Right hindlimb (tissue), 1 donor: ENCODE measurements at regions not wholly inside any gene's neighbourhood (a gene's known extent, or its start where the extent isn't known, plus 50 kb on each side); places are given as distances from the start of the nearest gene placed in this dataset.
"Not testable (repeated sequence)": the region's sequence is repeated elsewhere in the genome, so short reads cannot be mapped to it uniquely, and the experiment has no call there.

Experiments
- DNase-seq: peaks from one replicate; pipeline ENCODE4 v3.0.0-alpha.2; 2018

DNA sequence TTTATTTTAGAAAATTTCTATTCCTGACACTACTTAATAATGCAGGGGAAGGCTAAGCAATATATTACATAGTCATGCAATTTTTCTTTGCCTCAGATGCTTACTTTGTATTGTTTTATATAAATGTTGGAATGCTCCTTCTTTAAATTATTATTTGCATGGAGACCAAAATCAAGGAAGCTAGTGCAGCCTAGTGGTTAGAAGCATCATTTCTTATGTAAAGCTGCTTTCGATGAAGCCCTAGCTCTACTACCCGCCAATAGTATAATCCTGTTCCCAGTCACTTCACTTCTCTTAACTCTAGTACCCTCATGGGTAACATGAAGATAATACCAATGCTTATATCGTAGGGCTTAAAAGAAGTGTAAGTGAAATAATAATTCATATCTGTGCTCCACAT lies 198.9 kb downstream of the LRATD1 start:
- DNase-seq = no peak

DNA sequence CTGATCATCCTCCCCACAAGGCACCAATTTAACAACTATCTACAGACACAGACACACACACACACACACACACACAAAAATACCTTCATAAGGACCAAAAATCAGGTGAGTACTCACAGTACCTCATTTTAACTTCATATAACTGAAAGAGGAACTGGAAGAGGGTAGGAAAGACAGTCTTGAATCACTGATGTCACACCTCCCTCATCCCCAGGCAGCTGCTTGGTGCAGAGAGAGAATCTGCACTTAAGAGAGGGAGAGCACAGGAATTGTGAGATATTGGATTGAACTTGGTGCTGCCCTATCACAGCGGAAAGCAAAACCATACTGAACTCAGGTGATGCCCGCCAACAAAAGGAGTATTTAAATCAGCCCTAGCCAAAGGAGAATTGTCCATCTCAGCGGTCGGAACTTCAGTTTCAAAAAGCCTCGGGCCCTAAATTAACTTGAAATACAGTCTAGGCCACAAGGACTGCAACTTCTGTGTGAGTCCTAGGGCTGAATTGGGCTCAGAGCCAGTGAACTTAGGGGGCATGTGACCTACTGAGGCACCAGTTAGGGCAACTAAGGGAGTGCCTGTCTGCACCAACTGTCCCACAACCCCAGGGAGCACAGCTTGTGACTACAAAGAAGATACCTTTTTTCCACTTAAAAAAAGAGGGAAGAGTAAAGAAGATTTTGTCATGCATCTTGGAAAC lies 211.1 kb downstream of the LRATD1 start:
- no peak for DNase-seq

DNA sequence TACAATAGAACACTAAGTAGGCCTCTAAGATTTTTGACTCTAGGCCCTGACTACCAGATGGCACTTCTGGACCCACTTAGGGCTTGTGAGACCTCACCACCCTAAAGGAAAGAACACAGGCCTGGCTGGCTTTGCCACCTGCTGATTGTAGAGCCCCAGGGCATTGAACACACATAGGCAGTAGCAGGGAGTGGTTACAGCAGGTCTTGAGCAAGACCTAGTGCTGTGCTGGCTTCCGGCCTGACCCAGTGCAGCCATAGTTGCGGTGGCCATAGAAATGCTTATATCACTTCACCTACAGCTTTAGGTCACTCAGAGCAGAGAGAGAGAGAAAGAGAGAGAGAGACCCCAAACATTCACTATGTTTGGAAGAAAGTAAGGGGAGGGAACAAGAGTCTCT lies 223.2 kb downstream of the LRATD1 start:
- DNase-seq = no peak

DNA sequence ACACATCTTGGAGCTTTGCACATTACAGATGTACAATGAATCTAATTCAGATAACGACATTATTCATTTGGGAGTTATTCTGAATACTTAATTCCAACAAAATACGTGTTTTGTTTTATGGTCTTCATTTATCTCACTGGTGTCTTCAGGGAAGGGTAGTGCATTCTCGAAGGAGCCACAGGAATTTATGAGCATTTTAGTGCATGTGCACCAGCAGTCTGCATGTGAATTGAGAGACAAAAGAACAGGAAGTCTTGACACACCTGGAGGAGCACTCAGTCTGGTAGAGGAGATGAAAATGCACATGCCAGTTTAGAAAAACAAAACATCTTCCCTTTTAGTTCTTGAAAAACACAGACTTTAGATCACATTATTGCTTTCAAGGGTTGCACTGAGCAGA lies 228.7 kb downstream of the LRATD1 start:
- DNase-seq = no peak

DNA sequence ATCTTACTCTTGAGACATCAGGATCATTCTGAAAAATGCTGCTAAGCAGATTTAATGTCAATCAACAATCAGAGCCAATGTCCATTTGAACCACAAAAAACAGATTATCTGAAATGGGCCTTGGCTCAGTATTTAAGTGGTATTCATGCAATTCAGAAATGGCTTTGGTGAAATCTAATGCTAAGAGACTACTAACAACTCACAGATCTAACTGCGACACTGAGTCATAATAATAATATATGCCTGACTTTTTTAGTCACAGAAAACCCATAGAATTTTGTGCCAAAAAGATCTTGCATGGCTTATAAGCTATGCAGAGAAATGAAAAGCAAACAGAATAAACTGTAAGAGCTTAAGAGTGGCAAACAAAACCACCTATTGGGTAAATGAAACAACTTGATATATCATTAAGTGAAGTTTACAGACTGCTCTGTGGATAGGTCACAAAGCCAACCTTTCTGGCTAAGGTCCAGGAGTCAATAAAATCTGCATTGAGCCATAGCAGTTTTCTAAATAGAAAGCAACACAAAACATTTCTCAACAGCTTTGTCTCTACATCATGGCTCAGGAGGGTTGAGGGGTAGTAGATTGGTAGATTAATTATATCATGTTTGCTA lies 234.3 kb downstream of the LRATD1 start:
- DNase-seq = no peak

DNA sequence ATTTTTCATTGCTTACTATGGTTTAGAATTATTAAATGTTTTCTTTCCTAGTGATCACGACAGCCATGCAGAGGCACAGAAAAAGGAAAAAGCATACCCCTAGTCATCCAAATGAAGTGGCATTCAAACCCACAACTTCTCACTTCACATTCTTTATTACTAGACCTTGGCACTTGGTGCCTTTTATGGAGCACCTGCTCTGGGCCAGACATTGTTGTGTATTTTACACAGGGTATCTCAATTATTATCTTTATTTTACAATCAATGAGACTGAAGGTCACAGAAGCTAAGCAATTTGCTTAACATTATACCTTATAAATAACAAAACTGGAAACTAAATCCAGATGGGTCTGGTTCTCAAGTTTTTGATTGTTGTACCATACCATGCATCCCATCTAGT lies 235.3 kb downstream of the LRATD1 start:
- no peak for DNase-seq

DNA sequence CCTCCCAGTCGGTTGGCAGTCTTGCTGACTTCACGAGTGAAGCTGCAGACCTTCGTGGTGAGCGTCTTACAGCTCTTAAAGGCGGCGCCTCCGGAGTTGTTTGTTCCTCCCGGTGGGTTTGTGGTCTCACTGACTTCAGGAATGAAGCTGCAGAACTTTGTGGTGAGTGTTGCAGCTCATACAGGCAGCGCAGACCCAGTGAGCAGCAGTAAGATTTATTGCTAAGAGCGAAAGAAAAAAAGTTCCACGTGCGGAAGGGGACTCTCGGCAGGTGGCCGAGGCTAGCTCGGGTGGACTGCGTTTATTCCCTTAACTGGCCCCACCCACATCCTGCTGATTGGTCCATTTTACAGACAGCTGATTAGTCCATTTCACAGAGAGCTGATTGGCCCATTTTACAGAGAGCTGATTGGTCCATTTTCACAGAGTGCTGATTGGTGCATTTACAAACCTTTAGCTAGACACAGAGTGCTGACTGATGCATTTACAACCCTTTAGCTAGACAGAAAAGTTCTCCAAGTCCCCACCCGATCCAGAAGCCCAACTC lies 240.3 kb downstream of the LRATD1 start:
- DNase-seq = no peak

DNA sequence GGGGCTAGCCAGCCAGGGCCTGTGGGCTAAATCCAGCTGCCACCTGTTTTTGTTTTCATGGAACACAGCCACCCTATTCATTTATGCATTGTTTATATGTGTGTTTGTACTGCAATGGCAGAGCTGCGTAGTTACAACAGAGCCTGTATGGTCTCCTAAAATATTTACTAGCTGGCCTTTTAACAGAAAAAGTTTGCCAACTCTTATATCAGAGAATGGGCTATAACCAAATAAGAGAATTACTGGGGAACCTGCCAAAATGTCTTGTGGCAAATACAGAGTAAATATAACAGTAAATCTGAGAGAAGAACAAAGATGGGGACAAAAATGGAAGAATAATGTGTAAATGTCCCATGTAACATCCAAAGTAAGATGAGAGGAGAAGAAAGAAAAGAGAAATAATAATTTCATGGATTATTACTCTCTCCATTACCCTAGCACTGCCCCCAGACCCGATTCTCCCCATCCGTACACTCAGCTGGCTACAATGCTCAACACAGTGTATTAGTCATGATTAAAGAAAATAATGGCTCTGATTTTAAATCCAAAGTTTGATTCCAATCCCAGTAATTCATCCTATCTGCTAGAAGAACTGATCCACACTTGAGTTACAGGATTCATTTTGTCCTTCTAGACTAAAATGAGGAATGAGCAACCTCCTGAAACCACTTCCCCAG lies 249.3 kb downstream of the LRATD1 start:
- no peak for DNase-seq

DNA sequence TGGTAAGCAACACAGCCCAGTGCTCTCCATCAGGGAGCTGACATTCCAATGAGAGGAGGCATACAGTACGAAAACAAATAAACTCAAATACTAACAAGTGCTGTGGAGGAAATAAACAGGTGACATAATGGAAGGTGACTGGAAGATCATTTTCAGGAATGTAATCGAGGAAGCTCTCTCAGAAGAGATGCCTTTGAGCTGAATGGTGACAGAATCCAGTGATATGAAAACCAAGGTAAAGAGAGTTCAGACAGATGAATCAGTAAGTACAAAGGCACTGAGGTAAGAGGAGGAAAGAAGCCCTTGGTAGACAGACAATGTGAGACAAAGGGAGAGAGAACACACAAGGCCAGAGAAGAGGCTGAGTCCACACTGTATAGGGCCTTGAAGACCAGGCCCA lies 252.1 kb downstream of the LRATD1 start:
- no peak for DNase-seq

DNA sequence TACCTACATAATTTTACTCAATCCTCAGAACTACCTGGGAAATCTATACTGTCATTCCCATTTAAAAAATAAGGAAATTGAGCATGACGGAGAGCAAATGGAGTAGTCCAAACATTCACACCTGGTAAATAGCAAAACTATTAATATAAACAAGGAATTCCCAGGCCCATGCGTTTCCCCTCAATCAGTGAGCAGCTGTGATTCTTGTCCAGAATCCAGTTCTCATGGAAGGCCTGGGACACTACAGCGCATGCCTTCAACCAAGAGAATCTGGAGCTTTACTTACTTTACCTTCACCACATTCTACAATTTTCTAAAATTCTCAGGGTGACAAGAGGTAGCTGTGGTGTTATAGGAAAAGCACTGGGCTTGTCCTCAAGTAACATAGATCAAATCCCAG lies 259.0 kb downstream of the LRATD1 start:
- peak; percentile 33 for DNase-seq

DNA sequence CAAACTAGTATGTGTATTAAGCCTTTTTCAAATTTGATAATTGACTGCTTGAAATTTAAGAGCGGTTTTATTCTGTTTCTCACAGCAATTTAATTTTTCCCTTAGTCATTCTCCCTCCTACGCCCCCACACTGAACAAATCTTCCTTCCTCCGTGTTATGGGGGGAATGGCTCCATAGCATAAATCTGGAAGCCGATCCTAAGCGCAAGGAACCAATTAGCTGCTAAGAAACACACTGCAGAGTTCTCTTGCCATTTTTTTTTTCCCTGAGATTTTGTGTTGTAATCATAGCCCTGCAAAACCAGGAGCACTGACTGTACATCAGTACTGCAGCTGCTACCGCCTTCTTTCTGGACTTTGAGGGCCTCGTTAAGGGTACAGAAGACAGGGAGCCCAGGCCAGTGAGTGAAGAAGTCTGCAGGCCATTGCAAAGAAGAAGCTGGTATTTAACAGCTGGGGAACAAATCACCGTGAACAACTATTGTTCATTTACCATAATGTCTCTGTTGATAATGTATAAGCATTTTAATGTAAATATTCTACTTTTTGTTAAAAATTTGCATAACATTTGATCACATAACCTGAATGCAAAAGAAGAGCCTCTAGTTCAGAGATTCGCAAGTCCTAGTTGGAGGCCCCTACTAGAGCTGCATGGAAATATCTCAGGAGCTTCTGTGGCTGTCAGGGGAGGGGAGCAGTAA lies 264.0 kb downstream of the LRATD1 start:
- no peak for DNase-seq

DNA sequence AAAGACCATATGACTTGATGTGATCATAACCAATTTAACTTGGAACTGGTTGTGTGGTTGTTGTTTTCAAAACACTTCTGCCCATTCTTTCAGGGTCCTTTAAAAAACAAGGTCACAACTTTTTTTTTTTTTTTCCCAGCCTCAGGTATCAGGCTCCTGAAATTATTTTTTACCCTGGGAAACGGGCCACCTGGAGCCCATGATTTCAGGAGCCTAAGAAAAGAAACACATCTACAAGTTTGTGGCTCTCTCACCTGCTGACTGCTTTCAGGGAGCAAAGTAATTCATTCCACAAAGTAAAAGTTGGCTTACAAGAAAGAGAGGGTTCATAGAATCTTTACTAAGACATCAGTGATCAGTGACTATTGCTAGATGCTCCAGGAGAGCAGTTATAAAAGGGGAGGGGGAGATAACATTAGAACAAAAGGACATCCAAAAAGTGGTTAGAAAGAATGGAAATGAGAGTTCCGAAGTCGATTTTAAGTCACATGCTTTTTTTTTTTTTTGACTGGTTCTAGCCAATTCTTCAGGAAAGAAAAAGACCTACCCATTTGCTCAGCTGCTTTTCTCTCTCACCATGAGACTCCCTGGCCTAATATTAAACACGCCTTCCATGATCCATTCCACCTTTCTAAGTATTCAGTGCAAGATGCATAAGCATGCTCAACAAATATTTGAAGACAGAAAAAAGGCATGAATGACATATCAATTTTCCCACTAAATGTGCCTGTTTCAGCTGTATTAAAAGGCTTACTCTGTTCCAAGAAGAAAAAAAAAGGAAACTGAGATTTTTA lies 267.3 kb downstream of the LRATD1 start:
- no peak for DNase-seq

DNA sequence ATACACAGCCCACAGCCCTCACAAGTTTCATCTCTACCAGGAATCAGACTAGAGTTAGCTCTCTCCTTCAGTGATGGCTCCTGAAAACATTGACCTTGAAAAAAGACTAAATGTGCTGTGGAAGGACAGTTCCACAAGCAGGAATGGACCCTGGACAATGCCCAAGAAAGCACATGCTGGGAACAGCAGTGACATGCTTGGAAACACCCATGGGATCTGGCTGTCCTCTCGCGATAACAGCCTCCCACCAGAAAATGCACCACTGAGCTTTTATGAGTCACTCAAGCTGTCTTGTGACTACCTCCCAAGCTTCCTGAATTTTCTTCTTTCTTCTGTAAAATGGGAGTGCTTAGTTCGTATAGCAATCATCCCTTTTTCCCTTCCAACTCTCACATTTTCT lies 269.2 kb downstream of the LRATD1 start:
- DNase-seq = no peak

DNA sequence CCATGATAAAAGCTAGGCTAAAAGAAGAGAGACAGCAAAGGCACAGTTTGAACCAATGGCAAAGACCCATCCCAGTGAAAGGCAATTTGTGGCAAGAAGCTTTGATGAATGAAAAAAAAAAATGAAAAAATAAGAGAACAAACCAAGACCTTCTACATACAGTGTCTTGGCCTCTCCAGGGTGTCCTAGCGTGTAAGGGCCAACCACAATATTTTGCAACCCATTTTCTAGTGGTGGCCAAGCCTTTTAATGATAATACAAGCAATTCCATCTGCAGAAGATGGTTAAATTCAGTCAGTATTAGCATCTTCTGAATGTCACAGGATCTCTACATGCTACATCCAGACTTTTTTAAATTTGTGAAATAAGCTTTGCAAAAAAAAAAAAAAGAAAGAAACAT lies 270.4 kb downstream of the LRATD1 start:
- no peak for DNase-seq

DNA sequence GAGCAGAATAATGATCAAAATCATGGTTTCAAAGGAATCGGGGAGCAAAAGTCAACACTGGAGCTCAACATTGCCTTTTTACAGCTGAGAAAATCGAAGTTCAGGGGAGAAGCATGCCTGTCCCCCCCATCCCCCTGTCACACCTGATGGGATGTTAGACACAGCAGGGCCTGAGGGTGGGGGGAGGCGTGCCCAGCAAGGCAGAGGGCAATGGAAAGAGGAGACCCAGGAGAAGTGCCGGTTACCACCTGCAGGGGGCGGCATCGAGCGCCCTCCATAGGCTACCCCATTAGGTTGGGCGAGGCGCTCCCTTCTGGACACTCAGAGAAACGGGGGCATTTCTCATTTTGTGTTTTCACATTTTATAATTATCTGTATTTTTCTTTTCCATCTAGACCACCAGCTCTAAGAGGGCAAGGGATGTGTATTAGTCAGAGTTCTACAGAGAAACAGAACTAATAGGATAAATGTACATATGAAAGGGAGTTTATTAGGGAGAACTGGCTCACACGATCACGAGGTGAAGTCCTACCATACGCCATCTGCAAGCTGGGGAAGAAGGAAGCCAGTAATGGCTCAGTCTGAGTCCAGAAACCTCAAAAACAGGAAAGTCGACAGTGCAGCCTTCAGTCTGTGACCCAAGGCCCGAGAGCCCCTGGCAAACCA lies 271.3 kb downstream of the LRATD1 start:
- DNase-seq = no peak

DNA sequence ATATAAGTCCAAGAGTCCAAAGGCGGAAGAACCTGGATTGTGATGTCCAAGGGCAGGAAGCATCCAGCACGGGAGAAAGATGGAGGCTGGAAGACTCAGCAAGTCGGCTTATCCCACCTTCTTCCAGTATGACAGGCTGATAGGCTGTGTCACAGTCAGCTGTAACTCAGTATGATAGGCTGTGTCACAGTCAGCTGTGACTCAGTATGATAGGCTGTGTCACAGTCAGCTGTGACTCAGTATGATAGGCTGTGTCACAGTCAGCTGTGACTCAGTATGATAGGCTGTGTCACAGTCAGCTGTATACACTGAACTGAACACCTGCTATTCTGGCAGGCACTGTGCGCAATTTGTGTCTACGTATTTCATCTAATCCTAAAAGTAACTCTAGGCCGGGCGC lies 271.9 kb downstream of the LRATD1 start:
- not testable (repeated sequence) for DNase-seq

DNA sequence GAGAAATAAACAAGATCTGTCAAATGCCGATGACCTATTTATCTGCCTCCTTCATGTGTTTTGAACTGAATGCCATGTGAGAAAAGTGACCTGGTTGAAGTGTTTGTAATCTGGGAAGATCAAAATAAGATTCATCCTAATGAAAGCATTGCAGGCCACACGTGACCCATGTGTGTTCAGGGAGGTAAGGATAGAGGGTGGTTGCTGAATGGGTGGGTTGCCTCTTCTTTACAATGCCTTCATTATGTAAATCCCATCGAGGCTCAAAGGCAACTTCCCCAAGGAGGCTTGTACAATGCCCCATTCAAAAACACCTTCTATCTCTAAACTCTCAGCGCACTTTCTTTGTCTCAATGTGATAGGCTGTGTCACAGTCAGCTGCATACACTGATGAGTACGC lies 273.1 kb downstream of the LRATD1 start:
- DNase-seq = no peak

DNA sequence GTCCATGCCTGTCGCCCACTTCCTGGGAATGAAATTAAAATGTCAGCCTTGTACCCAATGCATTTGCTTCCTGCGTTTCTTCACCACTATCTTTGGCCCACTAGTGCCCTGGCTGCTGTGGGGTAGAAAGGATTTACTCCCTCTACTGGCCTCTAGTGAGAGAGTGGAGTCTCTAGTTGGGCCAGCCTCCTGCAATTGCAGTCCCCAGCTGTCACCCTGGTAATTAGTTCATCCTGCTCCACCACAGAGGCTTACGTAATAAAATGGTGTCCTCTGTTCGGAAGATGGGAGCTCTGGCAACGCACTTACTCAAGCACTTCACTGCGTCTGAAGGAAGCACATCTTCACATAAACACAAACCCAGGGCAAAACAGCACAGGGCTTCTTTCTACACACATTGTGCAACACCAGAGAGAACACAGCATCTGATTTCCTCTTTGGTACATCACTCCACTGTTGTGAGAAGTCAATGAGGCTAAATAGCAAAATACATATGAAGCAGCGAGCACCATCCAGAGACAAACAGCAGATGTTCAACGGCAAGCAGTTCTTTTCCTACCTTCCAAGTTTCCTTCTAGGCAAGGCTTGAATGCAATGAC lies 274.6 kb downstream of the LRATD1 start:
- DNase-seq = no peak

DNA sequence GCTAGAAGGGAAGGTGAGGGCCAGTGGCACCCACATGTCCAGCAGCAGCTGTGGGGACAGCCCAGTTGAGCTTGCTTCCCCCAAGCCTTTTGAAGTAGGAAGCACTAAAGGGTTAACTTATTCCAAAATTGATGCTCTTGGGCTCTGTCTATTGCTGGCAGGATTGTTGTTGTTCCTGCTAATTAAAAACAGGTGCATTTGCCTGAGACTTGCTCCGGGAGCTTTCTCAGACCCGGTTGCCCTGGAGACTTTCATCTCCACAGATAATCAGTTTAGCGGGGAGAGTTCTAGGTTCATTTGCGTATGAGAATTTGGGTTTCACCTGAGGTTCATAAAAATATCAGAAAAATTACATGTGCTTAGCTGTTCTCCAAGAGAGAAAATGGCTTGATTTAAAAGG lies 277.3 kb downstream of the LRATD1 start:
- no peak for DNase-seq

DNA sequence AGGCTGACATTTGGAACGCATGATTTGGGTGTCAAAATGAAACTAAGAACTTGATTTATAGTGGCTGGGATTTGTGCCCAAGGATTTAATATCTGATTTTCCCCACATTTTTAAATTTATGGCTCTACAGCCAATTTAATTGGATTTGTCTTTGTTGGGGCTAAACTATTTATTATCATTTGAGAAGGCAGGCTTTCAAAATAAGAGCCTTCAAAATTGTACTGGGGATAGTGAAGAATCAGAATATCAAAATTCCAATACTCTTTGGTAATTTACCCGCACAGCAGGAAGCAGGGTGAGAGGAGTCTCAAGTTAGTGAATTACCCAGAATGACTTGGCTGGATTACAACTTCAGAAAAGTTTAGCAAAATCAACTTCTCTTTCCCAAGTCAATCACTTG lies 278.1 kb downstream of the LRATD1 start:
- no peak for DNase-seq

DNA sequence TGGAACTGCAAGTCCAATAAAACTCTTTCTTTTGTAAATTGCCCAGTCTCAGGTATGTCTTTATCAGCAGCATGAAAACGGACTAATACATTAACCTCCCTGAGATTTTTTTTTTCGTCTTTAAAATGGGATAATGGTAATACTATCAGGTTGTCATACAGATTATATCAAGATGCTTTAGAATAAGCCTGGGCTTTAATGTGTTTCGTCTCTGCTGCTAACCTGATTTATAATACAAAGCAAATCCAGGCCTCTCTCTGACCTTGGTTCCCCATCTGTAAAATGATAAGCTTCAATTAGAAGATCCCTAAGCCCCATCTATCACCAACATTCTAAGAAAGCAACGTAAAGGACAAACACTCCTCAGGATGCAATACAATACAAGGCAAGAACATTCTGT lies 283.5 kb downstream of the LRATD1 start:
- DNase-seq = no peak
